ENCODE measurements at regions not wholly inside any gene's neighbourhood (a gene's known extent, or its start where the extent isn't known, plus 50 kb on each side); places are given as distances from the start of the nearest gene placed in this dataset.

DNA sequence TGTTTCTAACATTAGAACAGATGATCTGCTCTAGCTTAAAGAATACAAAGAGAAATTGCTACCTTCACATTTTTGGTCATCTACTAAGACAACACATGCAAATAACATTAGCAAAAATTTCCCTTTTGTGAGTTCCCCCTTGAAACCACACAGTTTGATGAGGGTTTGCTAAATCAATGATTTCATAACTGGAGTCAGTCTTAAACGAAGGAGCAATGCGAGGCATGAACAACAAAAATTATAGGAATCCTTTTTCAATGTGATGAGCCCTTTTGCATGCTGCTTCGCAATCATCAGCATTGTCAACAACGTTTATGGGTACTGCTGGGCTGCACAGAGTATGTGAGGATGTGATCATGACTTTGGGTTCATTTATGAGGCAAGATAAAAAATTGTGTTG lies 286.4 kb downstream of the C7orf25 start:
- no peak overlapping the region for H2BK20ac ChIP-seq (ENCODE audit: low read length)
- DNase-seq (ENCODE audit: low read depth in 1 of 2, low spot score in 2 of 2) (no peak), FAIRE-seq (no peak)
- no peaks in the 10 kb centered on the region for H3K27me3 ChIP-seq (replicated peaks in 1 of 4; ENCODE audit: control insufficient read depth in 3 of 4, extremely low read depth in 1 of 4, insufficient read depth in 3 of 4, low read length in 3 of 4)
- H3K23ac ChIP-seq (ENCODE audit: insufficient read length) = no peak overlapping the region
- no peak overlapping the region for H2AFZ ChIP-seq (ENCODE audit: low read length)
- no peak overlapping the region for H4K91ac ChIP-seq (replicated peaks; ENCODE audit: insufficient read length, low read length)
- WGBS, 2 experiments (ENCODE audit: extremely low coverage in 1 of 2, insufficient coverage in 1 of 2, insufficient read length in 1 of 2, insufficient replicate concordance in 2 of 2, low coverage in 1 of 2, low lambda C conversion rate in 2 of 2, missing lambda C conversion rate in 1 of 2) = 92% methylated on average over 4 of the region's 4 CpGs; no CpG with 5 or more reads in 1 of the 2 experiments
- ChIA-PET POLR2A (ENCODE audit: partially characterized antibody) (no interaction called here), CTCF (ENCODE audit: partially characterized antibody) (interaction anchor here (0.6 to 1.6 kb wide), 3 partner anchors 8 to 1910 kb away, joined by 3 to 6 read pairs (median 4); no protein-coding TSS in a partner anchor)
- no peak overlapping the region for H3K56ac ChIP-seq (replicated peaks; ENCODE audit: insufficient read length, low read depth, low read length)
- no peaks in the 10 kb centered on the region for H3K4me1 ChIP-seq (replicated peaks in 1 of 4; ENCODE audit: control insufficient read depth in 3 of 4, insufficient read depth in 4 of 4, low read length in 3 of 4)
- H3K9me3 ChIP-seq (ENCODE audit: insufficient read depth in 2 of 2, low read depth in 1 of 2, low read length in 1 of 2) = no peaks in the 10 kb centered on the region
- H4K8ac ChIP-seq (ENCODE audit: extremely low read depth, insufficient read depth, low read length) = no peak overlapping the region
- H2BK12ac ChIP-seq (ENCODE audit: low read depth, low read length) = no peak overlapping the region
- no peak overlapping the region for H2AK5ac ChIP-seq (ENCODE audit: low read depth, low read length)
- H3K36me3 ChIP-seq (ENCODE audit: control insufficient read depth in 2 of 4, insufficient read depth in 4 of 4, low read length in 3 of 4) = no peaks in the 10 kb centered on the region
- H3K79me2 ChIP-seq (ENCODE audit: control insufficient read depth in 1 of 2, insufficient read depth in 2 of 2, low read length in 2 of 2) = no peaks in the 10 kb centered on the region
- no peak overlapping the region for H3K18ac ChIP-seq (ENCODE audit: extremely low read depth, low read length)
- no peak overlapping the region for H4K5ac ChIP-seq (ENCODE audit: insufficient read length, low read depth, low read length)
- no peak overlapping the region for H3K4ac ChIP-seq (replicated peaks; ENCODE audit: insufficient read length, low read depth, low read length)
- no peaks in the 10 kb centered on the region for H3K79me1 ChIP-seq (ENCODE audit: low read depth, low read length)
- no peak overlapping the region for H2BK5ac ChIP-seq (ENCODE audit: low read depth, low read length)
- H3K14ac ChIP-seq (ENCODE audit: insufficient read length) = no peak overlapping the region
- H3K9ac ChIP-seq (replicated peaks in 1 of 4; ENCODE audit: extremely low read depth in 1 of 4, low read depth in 3 of 4, low read length in 3 of 4) = no peak overlapping the region
- H3K4me3 ChIP-seq (ENCODE audit: extremely low read depth in 1 of 4, insufficient read depth in 2 of 4, low read depth in 3 of 4, low read length in 4 of 4) = no peak overlapping the region
- H2BK120ac ChIP-seq (replicated peaks; ENCODE audit: low read depth, low read length) = no peak overlapping the region
- H4K20me1 ChIP-seq (replicated peaks in 1 of 2; ENCODE audit: control insufficient read depth in 1 of 2, insufficient read depth in 2 of 2, low read length in 2 of 2) = no peaks in the 10 kb centered on the region
- no peak overlapping the region for H2BK15ac ChIP-seq (ENCODE audit: low read length)
- H3K4me2 ChIP-seq (ENCODE audit: insufficient read depth in 1 of 2, low read depth in 2 of 2, low read length in 2 of 2) = no peak overlapping the region
- H3K27ac ChIP-seq (ENCODE audit: low read depth, low read length) = no peak overlapping the region
- no peaks in the 10 kb centered on the region for H3K23me2 ChIP-seq (ENCODE audit: low read depth, low read length)
- TF ChIP-seq CHD1 (IDR thresholded peaks at IDR 0.05; ENCODE audit: low read depth, low read length) (no peak), BRCA1 (IDR thresholded peaks at IDR 0.05; ENCODE audit: low read depth, low read length) (no peak), KDM1A (IDR thresholded peaks at IDR 0.05; ENCODE audit: borderline replicate concordance, low read length) (no peak), GTF2F1 (IDR thresholded peaks at IDR 0.05; ENCODE audit: borderline replicate concordance, low read depth, low read length) (no peak), JUND (IDR thresholded peaks at IDR 0.05; ENCODE audit: low read length) (no peak), ZNF274 (IDR thresholded peaks at IDR 0.05; ENCODE audit: borderline replicate concordance, extremely low read depth, low read length) (no peak), TAF1 (IDR thresholded peaks at IDR 0.05; ENCODE audit: low read depth, low read length) (no peak), EP300 (IDR thresholded peaks at IDR 0.05; ENCODE audit: borderline replicate concordance in 1 of 2, low read depth in 2 of 2, low read length in 2 of 2) (no peak), BCL11A (IDR thresholded peaks at IDR 0.05; ENCODE audit: low read depth in 2 of 2, low read length in 2 of 2) (no peak), JUN (IDR thresholded peaks at IDR 0.05; ENCODE audit: low read depth, low read length) (no peak), GABPA (IDR thresholded peaks at IDR 0.05; ENCODE audit: borderline replicate concordance, insufficient read depth, low read length) (no peak), RNF2 (IDR thresholded peaks at IDR 0.05; ENCODE audit: borderline replicate concordance, low read depth, low read length, missing control alignments, poor library complexity, severe bottlenecking) (no peak), SIX5 (IDR thresholded peaks at IDR 0.05; ENCODE audit: low read depth, low read length) (no peak), FOSL1 (IDR thresholded peaks at IDR 0.05; ENCODE audit: insufficient read depth, low read depth, low read length) (no peak), SIN3A (conservative IDR thresholded peaks at IDR 0.05 in 1 of 2, IDR thresholded peaks at IDR 0.05 in 1 of 2; ENCODE audit: low read depth in 1 of 2, low read length in 2 of 2) (no peak)

All from H1 (cell line).